ENCODE measurements at regions not wholly inside any gene's neighbourhood (a gene's known extent, or its start where the extent isn't known, plus 50 kb on each side); places are given as distances from the start of the nearest gene placed in this dataset.

DNA sequence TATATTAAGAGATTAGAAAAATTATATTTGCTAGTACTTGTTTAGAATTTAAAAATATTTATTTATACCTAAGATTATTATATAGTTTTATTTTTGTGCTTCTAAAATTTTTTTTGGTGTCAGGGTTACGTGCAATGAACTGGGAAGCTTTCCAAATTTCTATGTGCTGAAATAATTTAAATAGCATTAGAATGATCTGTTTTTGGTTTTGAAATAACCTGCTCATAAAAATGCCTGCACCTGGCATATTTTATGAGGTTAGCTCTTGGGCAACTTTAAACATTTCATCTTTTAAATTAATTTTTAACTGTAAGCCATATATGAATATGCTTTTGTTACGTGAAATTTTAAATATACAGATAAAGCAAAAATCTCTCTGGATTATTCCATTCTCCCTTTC is 482.5 kb downstream of the GLRX3 start:
- TF ChIP-seq POLR2AphosphoS5 (IDR thresholded peaks at IDR 0.05; ENCODE audit: low read depth, low read length) = no peak
- TF ChIP-seq POLR2A (IDR thresholded peaks at IDR 0.05; ENCODE audit: low read depth, low read length) = no peak
- TF ChIP-seq POU2F2 (IDR thresholded peaks at IDR 0.05; ENCODE audit: low read depth, low read length) = no peak
- TF ChIP-seq TAF1 (IDR thresholded peaks at IDR 0.05; ENCODE audit: low read depth, low read length) = no peak
